OCI-LY1 (cell line): ENCODE measurements at regions not wholly inside any gene's neighbourhood (a gene's known extent, or its start where the extent isn't known, plus 50 kb on each side); places are given as distances from the start of the nearest gene placed in this dataset.

Source experiments
- EZH2 ChIP-seq: fragments of 200-600 bp; sonication (generic), shearing (Covaris generic); IDR thresholded peaks from 2 replicates; pipeline ENCODE4 v1.8.0; 2017; ENCODE audit warnings: borderline replicate concordance, mixed run types, mild to moderate bottlenecking, antibody characterized with exemption, low read length, moderate library complexity, mixed read lengths
- TF ChIP-seq, protein P1 (sequence below): fragments of 200-600 bp; sonication (generic), shearing (Covaris generic); IDR thresholded peaks from 2 replicates; pipeline ENCODE4 v1.5.1; 2017; ENCODE audit warnings: mild to moderate bottlenecking, antibody characterized with exemption, low read length, moderate library complexity, mixed read lengths

DNA sequence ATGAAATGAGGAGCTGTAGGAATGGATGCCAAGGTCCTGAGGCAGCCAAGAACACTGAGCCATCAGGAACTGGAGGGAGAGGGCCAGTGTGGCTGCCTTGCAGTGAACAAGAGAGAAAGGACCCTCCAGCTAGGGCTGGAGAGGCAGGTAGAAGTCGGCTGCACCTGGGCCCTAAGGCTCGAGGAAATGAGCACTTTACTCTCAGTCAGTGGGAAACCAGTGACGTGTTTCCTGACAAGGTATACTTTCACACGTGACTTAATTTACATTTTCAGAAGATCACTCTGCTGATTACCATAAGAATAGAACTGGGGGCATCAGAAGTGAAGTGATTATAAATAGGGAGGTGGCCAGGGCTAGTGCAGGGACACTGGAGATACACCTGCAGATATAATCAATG is 115.2 kb downstream of the C17orf67 start:
- TF ChIP-seq, protein P1, sequence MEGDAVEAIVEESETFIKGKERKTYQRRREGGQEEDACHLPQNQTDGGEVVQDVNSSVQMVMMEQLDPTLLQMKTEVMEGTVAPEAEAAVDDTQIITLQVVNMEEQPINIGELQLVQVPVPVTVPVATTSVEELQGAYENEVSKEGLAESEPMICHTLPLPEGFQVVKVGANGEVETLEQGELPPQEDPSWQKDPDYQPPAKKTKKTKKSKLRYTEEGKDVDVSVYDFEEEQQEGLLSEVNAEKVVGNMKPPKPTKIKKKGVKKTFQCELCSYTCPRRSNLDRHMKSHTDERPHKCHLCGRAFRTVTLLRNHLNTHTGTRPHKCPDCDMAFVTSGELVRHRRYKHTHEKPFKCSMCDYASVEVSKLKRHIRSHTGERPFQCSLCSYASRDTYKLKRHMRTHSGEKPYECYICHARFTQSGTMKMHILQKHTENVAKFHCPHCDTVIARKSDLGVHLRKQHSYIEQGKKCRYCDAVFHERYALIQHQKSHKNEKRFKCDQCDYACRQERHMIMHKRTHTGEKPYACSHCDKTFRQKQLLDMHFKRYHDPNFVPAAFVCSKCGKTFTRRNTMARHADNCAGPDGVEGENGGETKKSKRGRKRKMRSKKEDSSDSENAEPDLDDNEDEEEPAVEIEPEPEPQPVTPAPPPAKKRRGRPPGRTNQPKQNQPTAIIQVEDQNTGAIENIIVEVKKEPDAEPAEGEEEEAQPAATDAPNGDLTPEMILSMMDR = no peak
- no peak for TF ChIP-seq EZH2
